HEK293 (cell line): ENCODE measurements at regions not wholly inside any gene's neighbourhood (a gene's known extent, or its start where the extent isn't known, plus 50 kb on each side); places are given as distances from the start of the nearest gene placed in this dataset.
A peak's percentile ranks its signal among the peaks of the same experiment; 100 is the strongest.
"Not testable (repeated sequence)": the region's sequence is repeated elsewhere in the genome, so short reads cannot be mapped to it uniquely, and the experiment has no call there.

ENCODE experiments used
- CTCF ChIA-PET: fragments of 350-600 bp; formaldehyde crosslinking; extraction: SDS; loops from one replicate; lab custom pipeline; 2021; ENCODE audit warnings: antibody characterized with exemption; lab: Yijun Ruan, JAX
- POLR2A ChIA-PET: fragments of 300-600 bp; formaldehyde crosslinking; extraction: SDS; loops from one replicate; lab custom pipeline; 2020; ENCODE audit warnings: antibody characterized with exemption, inconsistent platforms; lab: Yijun Ruan, JAX
- H3K27ac ChIP-seq: fragments of 200-500 bp; sonication (Bioruptor generic); 2 replicates; pipeline ENCODE4 v1.5.1; 2014; ENCODE audit warnings: low read depth, low read length, control low read depth, inconsistent platforms; ENCODE audit errors: extremely low read depth
- H3K36me3 ChIP-seq, 2 experiments: fragments of 200-500 bp in 1 of 2; sonication (Bioruptor generic) in 1 of 2; 1 replicate in 1 of 2; 2 replicates in 1 of 2; pipeline ENCODE4 v1.5.1; 2014 to 2017; ENCODE audit warnings: inconsistent platforms in 2 of 2, low read length in 2 of 2; ENCODE audit not compliant: control insufficient read depth in 2 of 2, insufficient read depth in 1 of 2
- H3K4me1 ChIP-seq: fragments of 200-500 bp; sonication (Bioruptor generic); 2 replicates; pipeline ENCODE4 v1.5.1; 2014; ENCODE audit warnings: mild to moderate bottlenecking, low read length, inconsistent platforms; ENCODE audit not compliant: control insufficient read depth, insufficient read depth
- H3K4me3 ChIP-seq: 2 replicates; pipeline ENCODE4 v1.5.1; 2011; ENCODE audit warnings: low read depth, mild to moderate bottlenecking, control low read depth, low read length, moderate library complexity
- H3K9me3 ChIP-seq: fragments of 200-500 bp; sonication (Bioruptor generic); 2 replicates; pipeline ENCODE4 v1.5.1; 2014; ENCODE audit warnings: low read depth, low read length, inconsistent platforms; ENCODE audit not compliant: control insufficient read depth, insufficient read depth
- FEZF1 ChIP-seq: fragments of 450-650 bp; formaldehyde crosslinking; IDR thresholded peaks from 2 replicates; pipeline ENCODE4 v1.5.1; 2016; ENCODE audit warnings: missing biosample characterization, missing genetic modification characterization
- GLI4 ChIP-seq: fragments of 450-650 bp; formaldehyde crosslinking; IDR thresholded peaks from 2 replicates; pipeline ENCODE4 v1.5.1; 2016; ENCODE audit warnings: missing biosample characterization, missing genetic modification characterization
- HOXC10 ChIP-seq: sonication (generic); formaldehyde crosslinking; IDR thresholded peaks from 2 replicates; pipeline ENCODE4 v1.8.1; 2023; ENCODE audit warnings: mild to moderate bottlenecking, missing genetic modification reagents
- OSR2 ChIP-seq: fragments of 450-650 bp; formaldehyde crosslinking; IDR thresholded peaks from 2 replicates; pipeline ENCODE4 v1.5.1; 2016; ENCODE audit warnings: missing biosample characterization, missing genetic modification characterization
- PRDM1 ChIP-seq: fragments of 450-650 bp; formaldehyde crosslinking; IDR thresholded peaks from 2 replicates; pipeline ENCODE4; 2016; ENCODE audit warnings: missing biosample characterization, missing genetic modification characterization
- SP7 ChIP-seq: fragments of 450-650 bp; formaldehyde crosslinking; IDR thresholded peaks from 2 replicates; pipeline ENCODE4 v1.5.1; 2016; ENCODE audit warnings: missing biosample characterization, missing genetic modification characterization
- ZNF114 ChIP-seq: fragments of 450-650 bp; formaldehyde crosslinking; IDR thresholded peaks from 2 replicates; pipeline ENCODE4 v1.5.0; 2017; ENCODE audit warnings: missing biosample characterization, missing genetic modification characterization
- ZNF174 ChIP-seq: fragments of 450-650 bp; formaldehyde crosslinking; IDR thresholded peaks from 2 replicates; pipeline ENCODE4 v1.5.0; 2017; ENCODE audit warnings: missing biosample characterization, mild to moderate bottlenecking, missing genetic modification characterization
- ZNF335 ChIP-seq: fragments of 450-650 bp; formaldehyde crosslinking; conservative IDR thresholded peaks from 2 replicates; pipeline ENCODE4 v1.5.1; 2016; ENCODE audit warnings: missing biosample characterization, missing genetic modification characterization
- ZNF416 ChIP-seq: fragments of 450-650 bp; formaldehyde crosslinking; IDR thresholded peaks from 2 replicates; pipeline ENCODE4 v1.5.1; 2016; ENCODE audit warnings: missing biosample characterization, missing genetic modification characterization
- ZNF510 ChIP-seq: fragments of 450-650 bp; formaldehyde crosslinking; IDR thresholded peaks from 2 replicates; pipeline ENCODE4 v1.5.1; 2018; ENCODE audit warnings: mild to moderate bottlenecking, missing genetic modification characterization, missing biosample characterization; ENCODE audit not compliant: insufficient replicate concordance
- ZNF530 ChIP-seq: fragments of 450-650 bp; formaldehyde crosslinking; IDR thresholded peaks from 2 replicates; pipeline ENCODE4 v1.5.1; 2016; ENCODE audit warnings: low read depth, missing biosample characterization, missing genetic modification characterization
- ZNF549 ChIP-seq: fragments of 450-650 bp; IDR thresholded peaks from 2 replicates; pipeline ENCODE4 v1.5.1; 2018; ENCODE audit warnings: missing biosample characterization, missing genetic modification characterization, mild to moderate bottlenecking, inconsistent platforms, moderate library complexity
- ZNF560 ChIP-seq: fragments of 450-650 bp; formaldehyde crosslinking; IDR thresholded peaks from 2 replicates; pipeline ENCODE4 v1.5.1; 2017; ENCODE audit warnings: missing biosample characterization, missing genetic modification characterization, borderline replicate concordance
- ZNF768 ChIP-seq: fragments of 450-650 bp; formaldehyde crosslinking; IDR thresholded peaks from 2 replicates; pipeline ENCODE4 v1.5.1; 2018; ENCODE audit warnings: missing biosample characterization, mild to moderate bottlenecking, missing genetic modification characterization
- TF ChIP-seq, protein P1 (sequence below): fragments of 450-650 bp; formaldehyde crosslinking; IDR thresholded peaks from 2 replicates; pipeline ENCODE4 v1.5.1; 2017; ENCODE audit warnings: missing biosample characterization, missing genetic modification characterization
- TF ChIP-seq, protein P2 (sequence below): fragments of 450-650 bp; formaldehyde crosslinking; IDR thresholded peaks from 2 replicates; pipeline ENCODE4 v1.5.1; 2016; ENCODE audit warnings: missing biosample characterization, missing genetic modification characterization
- TF ChIP-seq, protein P3 (sequence below): IDR thresholded peaks from 2 replicates; pipeline ENCODE4 v1.6.1; 2011; ENCODE audit warnings: mild to moderate bottlenecking, low read depth, low read length, borderline replicate concordance
- TF ChIP-seq, protein P4 (sequence below): fragments of 450-650 bp; formaldehyde crosslinking; IDR thresholded peaks from 2 replicates; pipeline ENCODE4 v1.5.1; 2016; ENCODE audit warnings: missing biosample characterization, missing genetic modification characterization
- TF ChIP-seq, protein P5 (sequence below): fragments of 450-650 bp; formaldehyde crosslinking; IDR thresholded peaks from 2 replicates; pipeline ENCODE4 v1.5.1; 2016; ENCODE audit warnings: missing biosample characterization, missing genetic modification characterization

DNA sequence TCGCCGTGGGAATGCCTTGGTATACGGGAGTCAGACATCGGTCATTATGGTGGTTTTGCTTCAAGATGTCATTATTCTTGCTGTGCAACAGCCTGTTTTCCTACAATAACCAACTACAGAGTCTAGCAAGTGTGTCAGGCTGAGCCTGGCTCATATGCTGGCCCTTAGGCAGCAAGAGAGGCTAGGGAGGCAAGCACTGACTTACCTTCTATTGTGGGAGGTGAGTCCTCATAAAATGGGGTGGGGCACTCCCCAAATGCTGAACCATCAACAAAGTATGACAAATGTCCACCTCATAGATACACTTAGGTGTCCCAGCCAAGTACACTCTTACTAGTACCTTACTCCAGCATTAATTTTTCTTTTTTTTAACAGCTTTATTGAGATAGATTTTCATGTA lies 77.0 kb upstream of the ATL2 start:
- TF ChIP-seq ZNF114 (tag by site-specific recombination) (no peak), ZNF560 (tag by site-specific recombination) (no peak), ZNF510 (tag by site-specific recombination) (no peak), GLI4 (tag by site-specific recombination) (no peak), ZNF768 (tag by site-specific recombination) (no peak), OSR2 (tag by site-specific recombination) (no peak), ZNF549 (tag by site-specific recombination) (no peak), ZNF174 (no peak), ZNF416 (no peak), HOXC10 (CRISPR knock-in tag) (no peak)
- Histone ChIP-seq H3K27ac (no peak overlapping the region), H3K4me1 (0 out of 2 replicates have a peak, but pooled peaks cover 5% of the 10 kb centered on the region), H3K36me3 (no peaks in the 10 kb centered on the region), H3K4me3 (no peak overlapping the region), H3K9me3 (no peaks in the 10 kb centered on the region)
- ChIA-PET CTCF (no interaction called here), POLR2A (no interaction called here)

DNA sequence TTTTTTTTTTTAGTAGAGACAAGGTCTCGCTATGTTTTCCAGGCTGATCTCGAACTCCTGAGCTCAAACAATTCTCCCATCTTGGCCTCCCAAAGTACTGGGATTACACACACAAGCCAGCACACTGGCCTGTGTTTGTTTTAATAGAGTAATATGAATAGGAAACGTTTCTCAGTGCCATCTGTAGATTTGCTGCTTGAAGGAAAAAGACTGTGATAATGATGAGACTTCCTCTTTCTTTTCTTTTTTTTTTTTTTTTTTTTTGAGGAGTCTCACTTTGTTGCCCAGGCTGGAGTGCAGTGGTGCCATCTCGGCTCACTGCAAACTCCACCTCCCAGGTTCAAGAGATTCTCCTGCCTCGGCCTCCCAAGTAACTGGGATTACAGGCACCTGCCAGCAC lies 74.7 kb upstream of the ATL2 start:
- POLR2A ChIA-PET: interaction anchor here (0.6 to 0.7 kb wide), 2 partner anchors 113 to 134 kb away, joined by 4 to 8 read pairs; no protein-coding TSS in a partner anchor
- H3K4me1 ChIP-seq, H3K27ac ChIP-seq, H3K36me3 ChIP-seq, H3K9me3 ChIP-seq, CTCF ChIA-PET, H3K4me3 ChIP-seq: not testable (repeated sequence)

DNA sequence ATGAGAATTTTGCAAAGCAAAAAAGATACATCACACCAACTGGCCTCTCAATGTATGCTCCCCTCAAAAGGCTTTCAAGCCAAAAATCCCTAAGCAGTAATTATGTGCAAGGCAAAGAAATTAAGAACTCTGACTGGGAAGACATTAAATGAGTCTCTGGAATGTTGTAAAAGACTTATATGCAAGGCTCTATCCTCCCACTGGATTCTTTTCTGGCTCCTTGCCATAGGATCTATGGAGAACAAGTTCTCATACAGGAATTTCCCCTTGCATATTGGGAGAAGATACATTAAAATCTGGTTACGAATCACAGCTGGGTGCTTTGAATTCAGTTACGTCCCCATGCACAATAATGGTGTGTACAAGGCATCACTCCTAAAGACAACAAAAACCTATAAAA lies 73.4 kb upstream of the ATL2 start:
- ChIA-PET POLR2A (no interaction called here), CTCF (interaction anchor here (0.6 to 0.8 kb wide), 2 partner anchors 58 to 116 kb away, joined by 3 read pairs; no protein-coding TSS in a partner anchor)
- no peak overlapping the region for H3K4me3 ChIP-seq
- no peaks in the 10 kb centered on the region for H3K36me3 ChIP-seq
- H3K9me3 ChIP-seq: no peaks in the 10 kb centered on the region
- no peak for TF ChIP-seq PRDM1 (tag by site-specific recombination)
- TF ChIP-seq, protein P1, sequence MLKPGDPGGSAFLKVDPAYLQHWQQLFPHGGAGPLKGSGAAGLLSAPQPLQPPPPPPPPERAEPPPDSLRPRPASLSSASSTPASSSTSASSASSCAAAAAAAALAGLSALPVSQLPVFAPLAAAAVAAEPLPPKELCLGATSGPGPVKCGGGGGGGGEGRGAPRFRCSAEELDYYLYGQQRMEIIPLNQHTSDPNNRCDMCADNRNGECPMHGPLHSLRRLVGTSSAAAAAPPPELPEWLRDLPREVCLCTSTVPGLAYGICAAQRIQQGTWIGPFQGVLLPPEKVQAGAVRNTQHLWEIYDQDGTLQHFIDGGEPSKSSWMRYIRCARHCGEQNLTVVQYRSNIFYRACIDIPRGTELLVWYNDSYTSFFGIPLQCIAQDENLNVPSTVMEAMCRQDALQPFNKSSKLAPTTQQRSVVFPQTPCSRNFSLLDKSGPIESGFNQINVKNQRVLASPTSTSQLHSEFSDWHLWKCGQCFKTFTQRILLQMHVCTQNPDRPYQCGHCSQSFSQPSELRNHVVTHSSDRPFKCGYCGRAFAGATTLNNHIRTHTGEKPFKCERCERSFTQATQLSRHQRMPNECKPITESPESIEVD (tag by site-specific recombination): peak; percentile 40; the same call in 1 of the 2 replicates
- TF ChIP-seq, protein P2, sequence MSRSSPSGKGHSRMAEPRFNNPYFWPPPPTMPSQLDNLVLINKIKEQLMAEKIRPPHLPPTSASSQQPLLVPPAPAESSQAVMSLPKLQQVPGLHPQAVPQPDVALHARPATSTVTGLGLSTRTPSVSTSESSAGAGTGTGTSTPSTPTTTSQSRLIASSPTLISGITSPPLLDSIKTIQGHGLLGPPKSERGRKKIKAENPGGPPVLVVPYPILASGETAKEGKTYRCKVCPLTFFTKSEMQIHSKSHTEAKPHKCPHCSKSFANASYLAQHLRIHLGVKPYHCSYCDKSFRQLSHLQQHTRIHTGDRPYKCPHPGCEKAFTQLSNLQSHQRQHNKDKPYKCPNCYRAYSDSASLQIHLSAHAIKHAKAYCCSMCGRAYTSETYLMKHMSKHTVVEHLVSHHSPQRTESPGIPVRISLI (tag by site-specific recombination): no peak
- TF ChIP-seq SP7 (tag by site-specific recombination): 0 out of 2 replicates have a peak, but pooled peaks have one; percentile 16
- 0 out of 2 replicates have a peak, but pooled peaks cover 5% of the 10 kb centered on the region for H3K4me1 ChIP-seq
- H3K27ac ChIP-seq: no peak overlapping the region

DNA sequence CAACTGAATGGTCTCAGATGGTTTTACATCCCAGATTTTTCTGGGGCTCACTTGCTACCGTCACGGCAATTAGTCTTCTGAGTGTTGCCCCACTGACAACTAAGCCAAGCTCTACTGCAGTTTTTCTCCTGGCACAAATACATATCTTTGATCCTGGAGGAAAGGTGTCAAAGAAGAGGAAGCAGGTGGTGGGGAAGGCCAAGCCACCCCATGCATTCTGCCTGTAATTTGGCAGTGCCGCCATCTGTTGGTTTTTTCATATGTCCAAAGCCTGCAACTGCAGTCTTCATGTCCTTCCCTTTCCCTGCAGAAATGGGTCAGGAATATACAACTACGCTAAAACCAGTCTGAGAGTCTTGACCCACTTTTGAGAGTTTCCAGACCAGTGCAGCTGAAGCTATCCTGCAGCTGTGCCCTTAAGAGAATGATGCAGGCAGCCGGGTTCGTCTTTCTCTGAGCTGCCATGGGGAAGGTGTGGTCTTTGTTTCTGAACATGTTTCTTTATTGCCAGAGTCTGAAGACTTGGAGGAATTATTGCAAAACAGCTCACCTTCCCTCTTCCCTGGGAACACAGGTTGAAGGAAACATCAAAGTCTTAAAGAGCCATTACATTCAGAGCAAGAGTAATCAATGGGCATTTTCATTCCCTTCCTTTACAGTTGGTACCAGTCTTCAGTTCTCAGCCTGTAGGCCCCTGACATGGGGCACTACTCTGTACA lies 71.8 kb upstream of the ATL2 start:
- TF ChIP-seq, protein P3, sequence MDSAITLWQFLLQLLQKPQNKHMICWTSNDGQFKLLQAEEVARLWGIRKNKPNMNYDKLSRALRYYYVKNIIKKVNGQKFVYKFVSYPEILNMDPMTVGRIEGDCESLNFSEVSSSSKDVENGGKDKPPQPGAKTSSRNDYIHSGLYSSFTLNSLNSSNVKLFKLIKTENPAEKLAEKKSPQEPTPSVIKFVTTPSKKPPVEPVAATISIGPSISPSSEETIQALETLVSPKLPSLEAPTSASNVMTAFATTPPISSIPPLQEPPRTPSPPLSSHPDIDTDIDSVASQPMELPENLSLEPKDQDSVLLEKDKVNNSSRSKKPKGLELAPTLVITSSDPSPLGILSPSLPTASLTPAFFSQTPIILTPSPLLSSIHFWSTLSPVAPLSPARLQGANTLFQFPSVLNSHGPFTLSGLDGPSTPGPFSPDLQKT: no peak
- TF ChIP-seq FEZF1 (tag by site-specific recombination): no peak
- TF ChIP-seq, protein P4, sequence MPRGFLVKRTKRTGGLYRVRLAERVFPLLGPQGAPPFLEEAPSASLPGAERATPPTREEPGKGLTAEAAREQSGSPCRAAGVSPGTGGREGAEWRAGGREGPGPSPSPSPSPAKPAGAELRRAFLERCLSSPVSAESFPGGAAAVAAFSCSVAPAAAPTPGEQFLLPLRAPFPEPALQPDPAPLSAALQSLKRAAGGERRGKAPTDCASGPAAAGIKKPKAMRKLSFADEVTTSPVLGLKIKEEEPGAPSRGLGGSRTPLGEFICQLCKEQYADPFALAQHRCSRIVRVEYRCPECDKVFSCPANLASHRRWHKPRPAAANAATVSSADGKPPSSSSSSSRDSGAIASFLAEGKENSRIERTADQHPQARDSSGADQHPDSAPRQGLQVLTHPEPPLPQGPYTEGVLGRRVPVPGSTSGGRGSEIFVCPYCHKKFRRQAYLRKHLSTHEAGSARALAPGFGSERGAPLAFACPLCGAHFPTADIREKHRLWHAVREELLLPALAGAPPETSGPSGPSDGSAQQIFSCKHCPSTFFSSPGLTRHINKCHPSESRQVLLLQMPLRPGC (tag by site-specific recombination): no peak
- TF ChIP-seq ZNF530 (tag by site-specific recombination): no peak
- TF ChIP-seq, protein P5, sequence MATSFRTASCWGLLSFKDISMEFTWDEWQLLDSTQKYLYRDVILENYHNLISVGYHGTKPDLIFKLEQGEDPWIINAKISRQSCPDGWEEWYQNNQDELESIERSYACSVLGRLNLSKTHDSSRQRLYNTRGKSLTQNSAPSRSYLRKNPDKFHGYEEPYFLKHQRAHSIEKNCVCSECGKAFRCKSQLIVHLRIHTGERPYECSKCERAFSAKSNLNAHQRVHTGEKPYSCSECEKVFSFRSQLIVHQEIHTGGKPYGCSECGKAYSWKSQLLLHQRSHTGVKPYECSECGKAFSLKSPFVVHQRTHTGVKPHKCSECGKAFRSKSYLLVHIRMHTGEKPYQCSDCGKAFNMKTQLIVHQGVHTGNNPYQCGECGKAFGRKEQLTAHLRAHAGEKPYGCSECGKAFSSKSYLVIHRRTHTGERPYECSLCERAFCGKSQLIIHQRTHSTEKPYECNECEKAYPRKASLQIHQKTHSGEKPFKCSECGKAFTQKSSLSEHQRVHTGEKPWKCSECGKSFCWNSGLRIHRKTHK: no peak
- TF ChIP-seq ZNF335 (tag by site-specific recombination): no peak
- CTCF ChIA-PET: interaction anchor here (0.6 to 2.7 kb wide), 5 partner anchors 29 to 134 kb away, joined by 3 to 12 read pairs (median 3); no protein-coding TSS in a partner anchor
- H3K4me3 ChIP-seq: no peak overlapping the region
- H3K36me3 ChIP-seq: no peaks in the 10 kb centered on the region
- no peak overlapping the region for H3K27ac ChIP-seq
- POLR2A ChIA-PET: no interaction called here
- H3K9me3 ChIP-seq: no peaks in the 10 kb centered on the region
- H3K4me1 ChIP-seq: peaks cover 11% of the 10 kb centered on the region
